Fibroblast of skin of right quadriceps (primary cell): ENCODE measurements at regions not wholly inside any gene's neighbourhood (a gene's known extent, or its start where the extent isn't known, plus 50 kb on each side); places are given as distances from the start of the nearest gene placed in this dataset.
"Not testable (repeated sequence)": the region's sequence is repeated elsewhere in the genome, so short reads cannot be mapped to it uniquely, and the experiment has no call there.

Experiments used
- DNase-seq: peaks from one replicate; pipeline ENCODE4 v3.0.0-alpha.2; 2013

GRCh38 chr2:67571785-67572718, 174.9 kb downstream of the ETAA1 start:
- peak; percentile 62 for DNase-seq

GRCh38 chr2:67572721-67573435, 175.7 kb downstream of the ETAA1 start:
- no peak for DNase-seq

GRCh38 chr2:67574230-67574629, 177.1 kb downstream of the ETAA1 start:
- DNase-seq = peak; percentile 63

GRCh38 chr2:67576226-67576625, 179.1 kb downstream of the ETAA1 start:
- no peak for DNase-seq

GRCh38 chr2:67576991-67577390, 179.9 kb downstream of the ETAA1 start:
- DNase-seq = no peak

GRCh38 chr2:67579216-67579615, 182.1 kb downstream of the ETAA1 start:
- DNase-seq = no peak

GRCh38 chr2:67579806-67580205, 182.7 kb downstream of the ETAA1 start:
- no peak for DNase-seq

- no peak for DNase-seq
These were observed 184.6 kb downstream of the ETAA1 start for GRCh38 chr2:67581751-67582150.

GRCh38 chr2:67583185-67583584, 186.1 kb downstream of the ETAA1 start:
- DNase-seq = no peak

- no peak for DNase-seq
These were observed 188.3 kb downstream of the ETAA1 start for GRCh38 chr2:67585400-67585799.

- not testable (repeated sequence) for DNase-seq
These were observed 192.0 kb downstream of the ETAA1 start for GRCh38 chr2:67589121-67589520.

- DNase-seq = not testable (repeated sequence)
These were observed 197.4 kb downstream of the ETAA1 start for GRCh38 chr2:67594522-67594921.

- no peak for DNase-seq
These were observed 199.7 kb downstream of the ETAA1 start for GRCh38 chr2:67596871-67597270.

- peak; percentile 20 for DNase-seq
These were observed 202.4 kb downstream of the ETAA1 start for GRCh38 chr2:67599561-67599960.

GRCh38 chr2:67600222-67600871, 203.2 kb downstream of the ETAA1 start:
- no peak for DNase-seq

GRCh38 chr2:67600946-67601345, 203.8 kb downstream of the ETAA1 start:
- DNase-seq = peak; percentile 59

GRCh38 chr2:67604360-67604759, 207.2 kb downstream of the ETAA1 start:
- peak; percentile 61 for DNase-seq

- no peak for DNase-seq
These were observed 215.5 kb downstream of the ETAA1 start for GRCh38 chr2:67612576-67613042.

GRCh38 chr2:67613227-67613626, 216.1 kb downstream of the ETAA1 start:
- no peak for DNase-seq

GRCh38 chr2:67614454-67614853, 217.3 kb downstream of the ETAA1 start:
- DNase-seq = no peak

- peak; percentile 61 for DNase-seq
These were observed 219.6 kb downstream of the ETAA1 start for GRCh38 chr2:67616749-67617148.

GRCh38 chr2:67619204-67619603, 222.1 kb downstream of the ETAA1 start:
- no peak for DNase-seq

GRCh38 chr2:67623741-67624140, 226.6 kb downstream of the ETAA1 start:
- DNase-seq = not testable (repeated sequence)
